GM13977 (cell line): ENCODE measurements at regions not wholly inside any gene's neighbourhood (a gene's known extent, or its start where the extent isn't known, plus 50 kb on each side); places are given as distances from the start of the nearest gene placed in this dataset.

Source experiments
- DNase-seq: peaks from one replicate; pipeline ENCODE4 v3.0.0; 2012; ENCODE audit warnings: low spot score
- in situ Hi-C: fragments of 300-500 bp; cut with MboI; formaldehyde crosslinking; loops from one replicate; pipeline ENCODE4 v1.12.0; 2022; ENCODE audit warnings: low sequenced_read_pairs, low pct_unique_long_range_greater_than_20kb, mixed read lengths, inconsistent platforms; ENCODE audit not compliant: unreplicated experiment
- TF ChIP-seq, protein P1 (sequence below): IDR thresholded peaks from 2 replicates; pipeline ENCODE4 v1.5.1; 2012; ENCODE audit warnings: mild to moderate bottlenecking, control low read depth; ENCODE audit not compliant: insufficient read depth; ENCODE audit errors: extremely low read depth, missing control alignments

GRCh38 chr13:88896466-88896865 is 1225.3 kb downstream of the SLITRK5 start:
- no peak for DNase-seq
- in situ Hi-C loops: no loop called here
- TF ChIP-seq, protein P1, sequence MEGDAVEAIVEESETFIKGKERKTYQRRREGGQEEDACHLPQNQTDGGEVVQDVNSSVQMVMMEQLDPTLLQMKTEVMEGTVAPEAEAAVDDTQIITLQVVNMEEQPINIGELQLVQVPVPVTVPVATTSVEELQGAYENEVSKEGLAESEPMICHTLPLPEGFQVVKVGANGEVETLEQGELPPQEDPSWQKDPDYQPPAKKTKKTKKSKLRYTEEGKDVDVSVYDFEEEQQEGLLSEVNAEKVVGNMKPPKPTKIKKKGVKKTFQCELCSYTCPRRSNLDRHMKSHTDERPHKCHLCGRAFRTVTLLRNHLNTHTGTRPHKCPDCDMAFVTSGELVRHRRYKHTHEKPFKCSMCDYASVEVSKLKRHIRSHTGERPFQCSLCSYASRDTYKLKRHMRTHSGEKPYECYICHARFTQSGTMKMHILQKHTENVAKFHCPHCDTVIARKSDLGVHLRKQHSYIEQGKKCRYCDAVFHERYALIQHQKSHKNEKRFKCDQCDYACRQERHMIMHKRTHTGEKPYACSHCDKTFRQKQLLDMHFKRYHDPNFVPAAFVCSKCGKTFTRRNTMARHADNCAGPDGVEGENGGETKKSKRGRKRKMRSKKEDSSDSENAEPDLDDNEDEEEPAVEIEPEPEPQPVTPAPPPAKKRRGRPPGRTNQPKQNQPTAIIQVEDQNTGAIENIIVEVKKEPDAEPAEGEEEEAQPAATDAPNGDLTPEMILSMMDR: no peak

GRCh38 chr13:88908961-88909441 is 1237.8 kb downstream of the SLITRK5 start:
- no peak for DNase-seq
- in situ Hi-C loops: no loop called here
- TF ChIP-seq, protein P1: no peak

DNA sequence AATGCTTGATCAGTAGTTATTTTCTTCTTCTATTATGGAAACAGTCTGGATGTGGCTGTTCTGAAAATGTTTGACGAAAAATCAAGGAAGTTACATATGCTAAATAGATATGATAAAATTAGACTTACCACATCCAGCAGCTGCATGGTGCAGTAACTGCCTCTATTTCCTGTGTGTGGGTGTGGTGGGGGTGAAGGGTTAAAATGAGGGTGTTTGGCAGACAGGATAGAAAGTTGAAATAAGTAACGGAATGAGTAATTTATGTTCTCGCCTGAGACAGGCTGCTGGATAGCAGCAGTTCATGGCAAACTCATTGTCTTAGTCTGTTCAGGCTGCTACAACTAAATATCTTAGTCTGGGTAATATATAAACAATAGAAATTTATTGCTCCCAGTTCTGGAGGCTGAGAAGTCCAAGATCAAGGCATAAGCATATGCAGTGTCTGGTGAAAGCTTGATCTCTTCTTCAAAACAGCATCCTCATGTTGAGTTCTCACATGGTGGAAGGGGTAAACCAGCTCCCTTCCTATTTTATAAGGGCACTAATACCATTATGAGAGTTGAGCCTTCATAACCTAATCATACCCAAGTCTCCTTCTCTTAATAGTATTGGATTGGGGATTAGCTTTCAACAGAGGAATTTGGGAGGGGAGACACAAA is 1248.9 kb downstream of the SLITRK5 start:
- no peak for DNase-seq
- TF ChIP-seq, protein P1: no peak
- in situ Hi-C loops: no loop called here

DNA sequence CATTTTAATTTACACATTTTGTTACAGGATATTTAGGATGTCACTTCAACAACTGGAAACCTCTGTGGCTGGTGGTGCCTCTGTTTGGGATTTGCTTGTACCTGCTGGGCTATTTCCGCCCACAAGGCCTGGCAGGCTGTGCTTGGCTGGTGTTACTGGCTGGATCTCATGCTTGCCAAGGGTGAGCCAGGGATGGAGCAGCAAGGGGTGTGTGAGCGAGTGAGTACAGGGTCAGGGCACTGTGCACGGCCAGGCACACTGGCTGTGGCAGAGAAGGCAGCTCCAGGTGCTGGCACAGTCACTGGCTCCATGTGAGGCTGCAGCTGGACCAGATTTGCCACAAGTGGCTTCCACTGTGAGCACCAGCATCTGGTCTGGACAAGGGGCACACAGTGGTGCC is 1254.8 kb downstream of the SLITRK5 start:
- in situ Hi-C loops: no loop called here
- TF ChIP-seq, protein P1: no peak

DNA sequence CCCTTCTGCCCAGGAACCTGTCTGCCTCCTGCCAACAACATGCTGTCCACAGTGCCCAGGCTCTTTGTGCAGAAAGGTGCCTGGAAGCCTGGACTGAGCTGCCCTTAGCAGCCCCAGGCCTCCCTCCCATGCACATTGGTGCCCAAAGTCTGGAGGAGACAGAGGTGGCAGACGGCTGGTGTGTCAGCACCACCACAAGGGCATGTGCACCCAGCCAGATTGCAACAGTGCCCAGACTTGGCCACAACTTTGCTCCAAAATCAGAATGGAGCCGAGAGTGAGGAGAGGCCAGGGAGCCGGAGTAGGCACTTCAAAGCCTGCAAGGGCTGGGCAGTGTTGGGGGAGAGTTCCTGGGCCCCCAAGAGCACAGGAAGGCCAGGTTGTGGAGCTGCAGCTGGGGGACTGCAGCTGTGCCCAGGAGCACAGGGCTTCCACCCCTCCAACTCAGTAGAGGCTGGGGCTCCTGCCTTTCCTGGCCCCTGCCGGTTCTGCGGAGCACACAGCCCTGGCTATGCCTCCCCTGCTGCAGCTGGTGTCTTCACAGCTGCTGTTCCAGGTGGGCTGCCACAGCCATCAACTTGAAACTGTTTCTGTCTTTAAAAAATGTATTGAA is 1255.8 kb downstream of the SLITRK5 start:
- DNase-seq: no peak
- TF ChIP-seq, protein P1: no peak
- in situ Hi-C loops: no loop called here

More for the DNA sequence above, 1254.8 kb downstream of the SLITRK5 start:
- no peak for DNase-seq

- DNase-seq: no peak
- in situ Hi-C loops: no loop called here
- TF ChIP-seq, protein P1: no peak
Measured at GRCh38 chr13:88932950-88933349, 1261.8 kb downstream of the SLITRK5 start.
